HEK293T (cell line): ENCODE measurements at regions not wholly inside any gene's neighbourhood (a gene's known extent, or its start where the extent isn't known, plus 50 kb on each side); places are given as distances from the start of the nearest gene placed in this dataset.

ENCODE experiments used
- ARNT ChIP-seq: fragments of 450-650 bp; IDR thresholded peaks from 2 replicates; pipeline ENCODE4 v1.6.1; 2017; ENCODE audit warnings: mild to moderate bottlenecking
- BHLHE40 ChIP-seq: fragments of 450-650 bp; IDR thresholded peaks from 2 replicates; pipeline ENCODE4 v1.6.1; 2016; ENCODE audit warnings: mild to moderate bottlenecking, moderate library complexity, borderline replicate concordance
- CTBP1 ChIP-seq: fragments of 450-650 bp; IDR thresholded peaks from 2 replicates; pipeline ENCODE4 v1.6.1; 2016; ENCODE audit warnings: borderline replicate concordance
- FOXM1 ChIP-seq: fragments of 450-650 bp; IDR thresholded peaks from 2 replicates; pipeline ENCODE4 v1.6.1; 2017; ENCODE audit warnings: mild to moderate bottlenecking, borderline replicate concordance
- L3MBTL2 ChIP-seq: fragments of 450-650 bp; conservative IDR thresholded peaks from 2 replicates; pipeline ENCODE4 v1.6.1; 2016; ENCODE audit warnings: mild to moderate bottlenecking
- SP1 ChIP-seq: fragments of 450-650 bp; IDR thresholded peaks from 2 replicates; pipeline ENCODE4 v1.6.1; 2017
- SUZ12 ChIP-seq: fragments of 450-650 bp; IDR thresholded peaks from 2 replicates; pipeline ENCODE4 v1.6.1; 2016; ENCODE audit warnings: mild to moderate bottlenecking
- TARDBP ChIP-seq: fragments of 450-650 bp; IDR thresholded peaks from 2 replicates; pipeline ENCODE4 v1.6.1; 2016
- ZNF384 ChIP-seq: fragments of 450-650 bp; IDR thresholded peaks from 2 replicates; pipeline ENCODE4 v1.6.1; 2016

- no peak for TF ChIP-seq BHLHE40
- no peak for TF ChIP-seq TARDBP
- TF ChIP-seq FOXM1 = no peak
- no peak for TF ChIP-seq SP1
- TF ChIP-seq SUZ12 = no peak
- TF ChIP-seq ARNT = no peak
- TF ChIP-seq L3MBTL2 = no peak
- TF ChIP-seq CTBP1 = no peak
- no peak for TF ChIP-seq ZNF384
Measured at GRCh38 chr15:39285071-39285470, 295.8 kb upstream of the THBS1 start.
